Tongue (tissue), 1 donor: ENCODE measurements at regions not wholly inside any gene's neighbourhood (a gene's known extent, or its start where the extent isn't known, plus 50 kb on each side); places are given as distances from the start of the nearest gene placed in this dataset.

ENCODE experiments used
- DNase-seq: peaks from one replicate; pipeline ENCODE4 v3.0.0-alpha.2; 2015

GRCh38 chr13:79692846-79693245, 211.9 kb downstream of the NDFIP2 start:
- DNase-seq: no peak

GRCh38 chr13:79691826-79692225, 210.9 kb downstream of the NDFIP2 start:
- DNase-seq: no peak

DNA sequence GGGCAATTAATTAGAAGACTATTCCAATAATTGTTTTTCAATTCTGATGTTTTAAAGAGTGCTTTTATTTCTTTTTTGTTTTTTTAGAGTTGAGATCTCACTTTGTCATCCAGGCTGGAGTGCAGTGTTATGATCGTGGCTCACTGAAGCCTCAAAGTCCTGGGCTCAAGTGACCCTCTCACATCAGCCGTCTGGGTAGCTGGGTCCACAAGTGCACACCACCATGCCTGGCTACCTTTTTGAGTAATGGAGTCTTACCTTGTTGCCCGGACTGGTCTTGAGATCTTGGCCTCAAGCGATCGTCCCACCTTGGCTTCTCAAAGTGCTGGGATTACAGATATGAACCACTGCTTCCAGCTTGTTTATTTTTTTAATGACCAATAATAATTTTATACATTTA, 207.8 kb downstream of the NDFIP2 start:
- no peak for DNase-seq

DNA sequence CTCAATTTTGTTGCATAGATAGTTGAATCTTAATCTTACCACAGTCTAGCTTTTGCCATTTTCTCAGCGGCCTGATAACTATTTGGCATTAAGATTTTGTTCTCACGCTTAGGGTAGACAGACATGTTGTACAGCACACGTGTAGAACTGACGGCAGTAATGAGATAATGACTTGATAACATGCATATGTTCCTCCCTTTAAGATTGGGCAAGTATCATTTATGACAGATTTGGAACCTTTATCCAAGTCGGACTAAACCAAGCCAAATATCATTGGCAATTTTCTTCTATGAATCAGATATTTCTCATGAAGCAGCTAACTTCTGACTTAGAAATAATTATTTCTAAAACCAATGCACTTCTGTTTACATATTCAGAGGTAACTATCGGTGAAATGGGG, 205.5 kb downstream of the NDFIP2 start:
- no peak for DNase-seq

DNA sequence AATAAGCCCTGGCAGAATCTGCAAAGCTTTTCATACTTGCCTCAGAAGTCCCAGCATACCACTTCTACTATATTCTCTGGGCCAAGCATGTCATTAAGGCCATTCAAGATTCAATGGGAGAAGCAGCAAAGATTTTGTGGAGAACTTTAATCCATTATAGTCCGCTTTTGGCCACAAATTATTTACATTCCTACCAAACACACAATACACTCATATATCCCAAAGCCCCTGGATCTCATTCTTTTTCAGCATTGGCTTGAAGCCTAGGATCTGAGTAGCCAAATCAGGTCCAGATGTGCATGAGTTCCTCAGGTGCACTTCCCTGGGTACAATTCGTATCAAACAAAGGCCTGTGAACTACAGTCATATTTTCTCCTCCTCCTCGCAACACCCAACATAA, 203.4 kb downstream of the NDFIP2 start:
- no peak for DNase-seq

GRCh38 chr13:79682164-79682563, 201.2 kb downstream of the NDFIP2 start:
- DNase-seq: no peak

DNA sequence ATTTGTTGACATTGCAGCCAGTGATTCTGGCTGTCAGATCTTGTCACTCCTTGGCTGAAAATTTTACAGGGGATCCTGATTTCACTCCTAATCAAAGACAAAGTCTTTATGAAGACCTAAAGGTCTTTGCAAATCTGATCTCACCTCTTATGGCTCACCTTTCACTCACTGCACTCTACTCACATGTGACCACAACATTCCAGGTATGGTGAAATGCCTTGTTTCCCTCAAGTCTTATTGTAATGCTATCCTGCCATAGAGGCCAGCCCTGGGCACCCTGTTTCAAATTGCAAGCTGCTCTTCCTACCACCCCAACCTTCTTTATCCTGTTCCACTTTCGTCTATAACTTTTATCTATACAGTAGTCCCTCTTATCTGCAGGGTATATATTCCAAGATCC, 200.1 kb downstream of the NDFIP2 start:
- no peak for DNase-seq

GRCh38 chr13:79680485-79680884, 199.5 kb downstream of the NDFIP2 start:
- DNase-seq: peak; percentile 32

- peak; percentile 82 for DNase-seq
These were observed 198.4 kb downstream of the NDFIP2 start for GRCh38 chr13:79679334-79679733.

GRCh38 chr13:79678100-79678499, 197.1 kb downstream of the NDFIP2 start:
- DNase-seq: no peak

- DNase-seq: peak; percentile 24
These were observed 195.1 kb downstream of the NDFIP2 start for GRCh38 chr13:79675931-79676660.

GRCh38 chr13:79674765-79675515, 194.0 kb downstream of the NDFIP2 start:
- DNase-seq: no peak

DNA sequence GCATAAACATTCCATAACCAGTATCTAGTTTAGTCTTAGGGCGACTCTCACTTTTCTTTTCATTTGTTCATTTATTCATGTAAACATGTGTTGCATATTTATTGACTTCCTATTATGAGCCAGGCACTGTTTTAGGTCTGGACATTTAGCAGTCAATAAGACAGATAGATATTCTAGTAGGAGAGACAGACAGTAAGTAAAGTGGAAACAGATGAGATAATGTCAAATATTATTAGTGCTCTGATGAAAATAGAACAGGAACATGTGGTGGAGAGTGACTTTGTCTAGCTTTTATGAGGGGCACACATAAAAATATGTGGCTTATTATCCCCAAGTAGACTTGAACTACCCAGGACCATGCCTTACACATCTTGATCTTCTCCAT, 193.0 kb downstream of the NDFIP2 start:
- no peak for DNase-seq

- peak; percentile 68 for DNase-seq
These were observed 192.5 kb downstream of the NDFIP2 start for GRCh38 chr13:79673310-79673992.

DNA sequence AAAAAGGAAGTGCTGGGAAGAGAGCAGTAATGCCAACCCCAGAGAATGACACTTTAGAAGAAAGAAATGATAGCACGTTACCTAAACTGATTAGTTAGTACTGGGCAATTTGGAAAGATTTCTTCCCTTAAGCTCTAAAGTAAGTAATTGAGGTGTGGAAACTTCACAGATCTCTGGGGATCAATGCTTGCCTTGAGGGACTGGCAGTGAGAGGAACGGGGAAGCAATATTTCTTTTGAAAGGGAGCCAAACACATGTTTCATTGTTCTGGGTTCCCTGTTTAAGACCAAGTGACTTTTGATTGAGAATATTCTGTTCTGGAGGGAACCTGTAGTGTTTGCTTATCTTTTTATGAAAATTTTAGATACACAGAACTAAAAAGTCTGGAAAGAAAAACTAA, 190.5 kb downstream of the NDFIP2 start:
- DNase-seq: no peak

GRCh38 chr13:79668201-79668752, 187.3 kb downstream of the NDFIP2 start:
- no peak for DNase-seq

- no peak for DNase-seq
These were observed 186.8 kb downstream of the NDFIP2 start for GRCh38 chr13:79667771-79668170.

DNA sequence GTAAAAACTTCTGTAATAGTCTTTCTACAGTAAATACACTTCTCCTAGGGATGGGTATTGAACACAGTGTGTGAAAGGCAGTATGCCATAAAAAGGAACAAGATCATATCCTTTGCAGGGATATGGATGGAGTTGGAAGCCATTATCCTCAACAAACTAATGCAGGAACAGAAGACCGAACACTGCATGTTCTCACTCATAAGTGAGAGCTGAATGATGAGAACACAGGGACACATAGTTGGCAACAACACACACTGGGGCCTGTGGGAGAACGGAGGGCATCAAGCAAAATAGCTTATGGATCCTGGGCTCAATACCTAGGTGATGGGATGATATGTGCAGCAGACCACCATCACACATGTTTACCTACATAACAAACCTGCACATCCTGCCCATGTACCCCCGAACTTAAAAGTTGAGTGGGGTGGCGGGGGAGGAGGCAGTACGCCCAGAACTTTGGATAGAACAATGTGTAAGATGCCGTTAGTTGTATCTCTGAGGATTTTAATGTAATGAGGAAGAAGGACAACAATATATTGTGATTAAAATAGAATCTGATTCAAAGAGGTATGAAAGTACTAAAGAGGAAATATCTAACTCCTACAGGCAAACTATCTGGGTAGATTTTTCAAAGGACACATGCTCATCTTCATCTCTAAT, 183.2 kb downstream of the NDFIP2 start:
- no peak for DNase-seq

- no peak for DNase-seq
These were observed 182.5 kb downstream of the NDFIP2 start for GRCh38 chr13:79663435-79663834.

DNA sequence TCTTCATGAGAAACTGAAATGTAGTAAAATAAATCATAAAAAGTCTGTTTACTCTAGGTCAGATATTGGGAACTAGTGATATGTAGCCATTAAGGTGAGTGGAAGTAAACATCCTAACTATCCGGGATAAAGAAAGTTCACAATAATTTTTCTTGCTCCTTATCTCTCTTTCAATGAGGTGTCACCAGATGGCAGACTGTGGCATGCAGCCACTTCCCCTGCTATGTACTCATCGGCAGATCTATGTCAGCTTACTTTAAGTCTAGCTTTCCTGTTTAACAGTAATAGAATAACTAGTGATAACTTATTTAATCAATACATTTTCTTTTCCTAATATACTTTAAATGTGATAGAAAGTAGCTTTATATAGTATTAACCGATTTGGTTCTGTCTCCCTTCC, 181.9 kb downstream of the NDFIP2 start:
- DNase-seq: peak; percentile 56

DNA sequence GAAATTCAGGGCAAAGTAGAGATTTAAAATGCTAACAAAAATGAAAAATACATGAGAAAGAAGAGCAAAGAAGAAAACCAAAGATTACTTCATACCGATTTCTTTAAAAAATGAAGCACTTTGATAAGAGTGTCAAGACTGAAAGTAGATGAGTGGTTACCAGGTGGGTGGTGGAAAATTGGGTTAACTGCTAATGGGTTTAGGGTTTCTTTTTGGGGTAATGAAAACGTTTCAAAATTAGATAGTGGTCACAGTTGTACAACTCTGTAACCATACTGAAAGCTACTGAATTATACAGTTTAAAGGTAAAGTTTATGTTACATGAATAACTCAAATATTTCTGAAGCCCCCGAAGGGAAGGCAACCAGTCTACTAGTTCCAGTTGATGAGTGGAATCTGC, 179.4 kb downstream of the NDFIP2 start:
- no peak for DNase-seq

GRCh38 chr13:79659121-79659521, 178.2 kb downstream of the NDFIP2 start:
- peak; percentile 94 for DNase-seq
